Stomach (tissue), 4 donors: ENCODE measurements at regions not wholly inside any gene's neighbourhood (a gene's known extent, or its start where the extent isn't known, plus 50 kb on each side); places are given as distances from the start of the nearest gene placed in this dataset.

ENCODE experiments used
- EP300 ChIP-seq: sonication (generic); formaldehyde crosslinking; IDR thresholded peaks from one replicate; pipeline ENCODE4 v1.6.1; 2017; ENCODE audit warnings: antibody characterized with exemption
- POLR2A ChIP-seq, 4 donors: fragments of 450-650 bp; IDR thresholded peaks; one replicate each; pipeline ENCODE4 v1.6.1; 2016; ENCODE audit warnings: antibody characterized with exemption in 4 of 4, control low read depth in 2 of 4, mild to moderate bottlenecking in 1 of 4, moderate library complexity in 1 of 4
- POLR2AphosphoS5 ChIP-seq, 3 donors: sonication (generic); formaldehyde crosslinking; IDR thresholded peaks; one replicate each; pipeline ENCODE4 v1.6.1; 2016; ENCODE audit warnings: antibody characterized with exemption in 3 of 3
- TF ChIP-seq, protein P1 (sequence below), 7 experiments: fragments of 450-650 bp in 4 of 7; fragments of 200-600 bp in 3 of 7; sonication (generic) in 3 of 7; IDR thresholded peaks; one replicate each; pipeline ENCODE4 v1.5.1; 2016 to 2019; ENCODE audit warnings: antibody characterized with exemption in 7 of 7, control low read depth in 2 of 7, mild to moderate bottlenecking in 1 of 7

DNA sequence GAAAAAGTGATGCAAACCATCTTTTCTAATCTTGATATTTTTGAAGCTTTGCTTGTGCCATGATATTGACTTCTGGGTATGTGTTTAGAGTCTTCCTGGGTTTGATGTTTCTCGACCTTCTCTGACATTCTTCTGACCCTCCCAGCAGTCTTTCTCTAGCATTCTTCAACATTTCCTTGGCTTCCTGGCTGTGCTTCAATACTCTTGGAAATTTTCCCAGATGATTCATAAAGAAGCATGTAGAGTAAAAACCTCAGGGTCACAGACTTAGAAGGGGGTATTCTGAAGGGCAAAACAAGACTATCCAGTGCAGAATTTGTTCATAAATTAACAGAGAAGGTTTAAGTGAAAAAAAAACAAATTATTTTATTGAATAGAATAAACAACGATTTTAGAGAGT, 946.3 kb upstream of the PCDH9 start:
- TF ChIP-seq, protein P1, sequence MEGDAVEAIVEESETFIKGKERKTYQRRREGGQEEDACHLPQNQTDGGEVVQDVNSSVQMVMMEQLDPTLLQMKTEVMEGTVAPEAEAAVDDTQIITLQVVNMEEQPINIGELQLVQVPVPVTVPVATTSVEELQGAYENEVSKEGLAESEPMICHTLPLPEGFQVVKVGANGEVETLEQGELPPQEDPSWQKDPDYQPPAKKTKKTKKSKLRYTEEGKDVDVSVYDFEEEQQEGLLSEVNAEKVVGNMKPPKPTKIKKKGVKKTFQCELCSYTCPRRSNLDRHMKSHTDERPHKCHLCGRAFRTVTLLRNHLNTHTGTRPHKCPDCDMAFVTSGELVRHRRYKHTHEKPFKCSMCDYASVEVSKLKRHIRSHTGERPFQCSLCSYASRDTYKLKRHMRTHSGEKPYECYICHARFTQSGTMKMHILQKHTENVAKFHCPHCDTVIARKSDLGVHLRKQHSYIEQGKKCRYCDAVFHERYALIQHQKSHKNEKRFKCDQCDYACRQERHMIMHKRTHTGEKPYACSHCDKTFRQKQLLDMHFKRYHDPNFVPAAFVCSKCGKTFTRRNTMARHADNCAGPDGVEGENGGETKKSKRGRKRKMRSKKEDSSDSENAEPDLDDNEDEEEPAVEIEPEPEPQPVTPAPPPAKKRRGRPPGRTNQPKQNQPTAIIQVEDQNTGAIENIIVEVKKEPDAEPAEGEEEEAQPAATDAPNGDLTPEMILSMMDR (IDR thresholded peaks at IDR 0.05), result no peak
- no peak for TF ChIP-seq EP300
- no peak for TF ChIP-seq POLR2A (IDR thresholded peaks at IDR 0.05)
- TF ChIP-seq POLR2AphosphoS5 (IDR thresholded peaks at IDR 0.05), result no peak
